HL-60 (cell line): ENCODE measurements at regions not wholly inside any gene's neighbourhood (a gene's known extent, or its start where the extent isn't known, plus 50 kb on each side); places are given as distances from the start of the nearest gene placed in this dataset.

ENCODE experiments used
- GABPA ChIP-seq: IDR thresholded peaks from 2 replicates; pipeline ENCODE4 v1.6.1; 2012; ENCODE audit warnings: low read depth
- POLR2AphosphoS5 ChIP-seq: IDR thresholded peaks from 2 replicates; pipeline ENCODE4 v1.6.1; 2012; ENCODE audit warnings: low read depth
- TF ChIP-seq, protein P1 (sequence below): IDR thresholded peaks from one replicate; pipeline ENCODE4 v1.5.1; 2011; ENCODE audit warnings: low read length, control low read depth, inconsistent platforms; ENCODE audit not compliant: insufficient read depth

DNA sequence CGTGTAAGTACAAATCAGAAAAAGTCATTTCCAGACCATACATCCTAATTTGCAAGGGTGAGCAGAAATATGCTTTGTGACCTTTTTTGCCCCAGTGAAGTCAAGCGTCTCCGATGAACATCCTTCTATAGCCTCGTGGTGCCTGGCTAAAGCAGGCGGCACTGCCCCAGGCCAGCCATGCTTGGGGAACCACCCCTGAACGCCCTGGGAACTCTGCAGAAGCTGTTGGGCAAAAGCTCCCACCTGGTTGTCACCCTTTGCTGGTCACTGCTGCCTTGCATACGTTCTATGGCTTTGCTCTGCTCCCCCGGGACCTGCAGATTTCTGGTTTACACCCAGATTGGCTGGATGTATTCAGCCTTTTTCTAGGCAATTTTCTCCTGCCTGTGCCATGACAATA lies 256.4 kb downstream of the SS18 start:
- TF ChIP-seq, protein P1, sequence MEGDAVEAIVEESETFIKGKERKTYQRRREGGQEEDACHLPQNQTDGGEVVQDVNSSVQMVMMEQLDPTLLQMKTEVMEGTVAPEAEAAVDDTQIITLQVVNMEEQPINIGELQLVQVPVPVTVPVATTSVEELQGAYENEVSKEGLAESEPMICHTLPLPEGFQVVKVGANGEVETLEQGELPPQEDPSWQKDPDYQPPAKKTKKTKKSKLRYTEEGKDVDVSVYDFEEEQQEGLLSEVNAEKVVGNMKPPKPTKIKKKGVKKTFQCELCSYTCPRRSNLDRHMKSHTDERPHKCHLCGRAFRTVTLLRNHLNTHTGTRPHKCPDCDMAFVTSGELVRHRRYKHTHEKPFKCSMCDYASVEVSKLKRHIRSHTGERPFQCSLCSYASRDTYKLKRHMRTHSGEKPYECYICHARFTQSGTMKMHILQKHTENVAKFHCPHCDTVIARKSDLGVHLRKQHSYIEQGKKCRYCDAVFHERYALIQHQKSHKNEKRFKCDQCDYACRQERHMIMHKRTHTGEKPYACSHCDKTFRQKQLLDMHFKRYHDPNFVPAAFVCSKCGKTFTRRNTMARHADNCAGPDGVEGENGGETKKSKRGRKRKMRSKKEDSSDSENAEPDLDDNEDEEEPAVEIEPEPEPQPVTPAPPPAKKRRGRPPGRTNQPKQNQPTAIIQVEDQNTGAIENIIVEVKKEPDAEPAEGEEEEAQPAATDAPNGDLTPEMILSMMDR: no peak
- TF ChIP-seq GABPA (no peak), POLR2AphosphoS5 (no peak)
